Type B pancreatic cell (in vitro differentiated cells): ENCODE measurements at regions not wholly inside any gene's neighbourhood (a gene's known extent, or its start where the extent isn't known, plus 50 kb on each side); places are given as distances from the start of the nearest gene placed in this dataset.

Experiments
- DNase-seq: peaks from one replicate; pipeline ENCODE4 v3.0.0; 2021; ENCODE audit warnings: mixed read lengths; ENCODE audit not compliant: unreplicated experiment; ENCODE audit errors: extremely low spot score
- H3K27ac Mint-ChIP-seq: 2 replicates; pipeline ENCODE4 v1.8.0; 2021; ENCODE audit warnings: mild to moderate bottlenecking, mixed read lengths
- H3K27me3 Mint-ChIP-seq: 2 replicates; pipeline ENCODE4 v1.8.0; 2021; ENCODE audit warnings: mixed read lengths
- H3K36me3 Mint-ChIP-seq: 2 replicates; pipeline ENCODE4 v1.8.0; 2021; ENCODE audit warnings: mixed read lengths
- H3K4me1 Mint-ChIP-seq: one replicate; pipeline ENCODE4 v1.8.0; 2021; ENCODE audit warnings: mixed read lengths; ENCODE audit not compliant: unreplicated experiment
- H3K4me3 Mint-ChIP-seq: 2 replicates; pipeline ENCODE4 v1.8.0; 2021; ENCODE audit warnings: mild to moderate bottlenecking, mixed read lengths
- H3K9me3 Mint-ChIP-seq: 2 replicates; pipeline ENCODE4 v1.8.0; 2021; ENCODE audit warnings: mixed read lengths
- CTCF ChIP-seq: fragments of 200-600 bp; sonication (generic); conservative IDR thresholded peaks from 2 replicates; pipeline ENCODE4 v1.5.0; 2021; ENCODE audit warnings: antibody characterized with exemption, mild to moderate bottlenecking

GRCh38 chr20:57000441-57000968, 265.9 kb downstream of the BMP7 start:
- no peaks in the 10 kb centered on the region for H3K36me3 Mint-ChIP-seq
- TF ChIP-seq CTCF: no peak
- no peaks in the 10 kb centered on the region for H3K9me3 Mint-ChIP-seq
- DNase-seq: no peak
- H3K27ac Mint-ChIP-seq: no peak overlapping the region
- no peaks in the 10 kb centered on the region for H3K27me3 Mint-ChIP-seq
- no peaks in the 10 kb centered on the region for H3K4me1 Mint-ChIP-seq
- H3K4me3 Mint-ChIP-seq: no peak overlapping the region

GRCh38 chr20:57001126-57001767, 265.2 kb downstream of the BMP7 start:
- H3K27me3 Mint-ChIP-seq: no peaks in the 10 kb centered on the region
- no peak overlapping the region for H3K4me3 Mint-ChIP-seq
- no peak for TF ChIP-seq CTCF
- no peaks in the 10 kb centered on the region for H3K36me3 Mint-ChIP-seq
- H3K9me3 Mint-ChIP-seq: no peaks in the 10 kb centered on the region
- H3K4me1 Mint-ChIP-seq: no peaks in the 10 kb centered on the region
- no peak overlapping the region for H3K27ac Mint-ChIP-seq
- no peak for DNase-seq

- H3K27ac Mint-ChIP-seq: no peak overlapping the region
- H3K4me1 Mint-ChIP-seq: peaks cover 6% of the 10 kb centered on the region
- H3K4me3 Mint-ChIP-seq: no peak overlapping the region
- TF ChIP-seq CTCF: no peak
- H3K36me3 Mint-ChIP-seq: no peaks in the 10 kb centered on the region
- no peak for DNase-seq
- H3K27me3 Mint-ChIP-seq: no peaks in the 10 kb centered on the region
- no peaks in the 10 kb centered on the region for H3K9me3 Mint-ChIP-seq
These were observed 264.3 kb downstream of the BMP7 start for GRCh38 chr20:57002066-57002570.

GRCh38 chr20:57003012-57003411, 263.4 kb downstream of the BMP7 start:
- H3K36me3 Mint-ChIP-seq: no peaks in the 10 kb centered on the region
- H3K27ac Mint-ChIP-seq: no peak overlapping the region
- no peaks in the 10 kb centered on the region for H3K9me3 Mint-ChIP-seq
- no peaks in the 10 kb centered on the region for H3K27me3 Mint-ChIP-seq
- DNase-seq: no peak
- H3K4me1 Mint-ChIP-seq: peaks cover 14% of the 10 kb centered on the region
- no peak for TF ChIP-seq CTCF
- H3K4me3 Mint-ChIP-seq: no peak overlapping the region

- H3K4me3 Mint-ChIP-seq: no peak overlapping the region
- H3K36me3 Mint-ChIP-seq: no peaks in the 10 kb centered on the region
- H3K9me3 Mint-ChIP-seq: no peaks in the 10 kb centered on the region
- no peak for DNase-seq
- peaks cover 18% of the 10 kb centered on the region for H3K4me1 Mint-ChIP-seq
- TF ChIP-seq CTCF: no peak
- H3K27ac Mint-ChIP-seq: no peak overlapping the region
- H3K27me3 Mint-ChIP-seq: no peaks in the 10 kb centered on the region
These were observed 262.0 kb downstream of the BMP7 start for GRCh38 chr20:57004416-57004815.
